ENCODE measurements at regions not wholly inside any gene's neighbourhood (a gene's known extent, or its start where the extent isn't known, plus 50 kb on each side); places are given as distances from the start of the nearest gene placed in this dataset.

DNA sequence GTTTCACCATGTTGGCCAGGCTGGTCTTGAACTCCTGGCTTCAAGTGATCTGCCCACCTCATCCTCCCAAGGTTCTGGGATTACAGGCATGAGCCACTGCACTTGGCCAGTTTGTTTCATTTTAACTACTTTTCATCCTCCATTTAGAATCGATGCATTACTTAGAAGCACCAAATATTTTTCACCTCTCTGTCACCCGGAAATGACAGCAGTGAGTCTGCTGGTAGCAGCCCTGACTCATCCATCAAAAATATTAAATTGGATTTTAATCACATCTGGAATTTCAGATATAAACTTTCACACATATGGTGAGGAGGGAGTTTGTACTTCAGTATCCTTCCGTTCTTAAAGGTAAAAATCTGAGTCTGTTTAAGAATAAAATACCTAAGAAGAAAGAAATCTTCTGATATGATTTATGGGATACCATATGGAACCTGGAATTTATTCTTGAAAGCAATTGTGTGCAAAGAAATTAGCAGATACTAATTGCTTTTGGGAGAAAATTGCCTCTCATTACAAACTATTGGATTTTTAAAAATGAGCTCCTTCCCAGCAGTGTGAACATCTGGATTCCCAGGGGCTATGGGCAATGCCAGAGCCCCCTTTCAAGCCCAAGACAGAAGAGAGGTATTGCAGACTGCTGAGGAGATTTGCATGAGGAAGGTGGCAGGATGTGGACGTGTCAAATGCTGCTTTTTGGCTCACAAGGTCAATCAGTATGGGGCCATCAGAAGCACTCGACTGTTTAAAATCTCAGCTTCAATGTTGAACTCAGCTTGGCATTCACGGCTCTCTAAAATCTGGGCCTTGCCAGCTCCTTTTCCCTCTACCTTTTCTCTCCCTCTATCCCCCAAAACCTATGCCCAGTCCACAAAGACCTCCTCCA lies 279.5 kb upstream of the SIX2 start:
- DNase-seq (ENCODE audit: extremely low read depth, low read depth), result no peak
- TF ChIP-seq, protein P1, sequence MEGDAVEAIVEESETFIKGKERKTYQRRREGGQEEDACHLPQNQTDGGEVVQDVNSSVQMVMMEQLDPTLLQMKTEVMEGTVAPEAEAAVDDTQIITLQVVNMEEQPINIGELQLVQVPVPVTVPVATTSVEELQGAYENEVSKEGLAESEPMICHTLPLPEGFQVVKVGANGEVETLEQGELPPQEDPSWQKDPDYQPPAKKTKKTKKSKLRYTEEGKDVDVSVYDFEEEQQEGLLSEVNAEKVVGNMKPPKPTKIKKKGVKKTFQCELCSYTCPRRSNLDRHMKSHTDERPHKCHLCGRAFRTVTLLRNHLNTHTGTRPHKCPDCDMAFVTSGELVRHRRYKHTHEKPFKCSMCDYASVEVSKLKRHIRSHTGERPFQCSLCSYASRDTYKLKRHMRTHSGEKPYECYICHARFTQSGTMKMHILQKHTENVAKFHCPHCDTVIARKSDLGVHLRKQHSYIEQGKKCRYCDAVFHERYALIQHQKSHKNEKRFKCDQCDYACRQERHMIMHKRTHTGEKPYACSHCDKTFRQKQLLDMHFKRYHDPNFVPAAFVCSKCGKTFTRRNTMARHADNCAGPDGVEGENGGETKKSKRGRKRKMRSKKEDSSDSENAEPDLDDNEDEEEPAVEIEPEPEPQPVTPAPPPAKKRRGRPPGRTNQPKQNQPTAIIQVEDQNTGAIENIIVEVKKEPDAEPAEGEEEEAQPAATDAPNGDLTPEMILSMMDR (IDR thresholded peaks at IDR 0.05; ENCODE audit: low read depth, low read length), result no peak

DNA sequence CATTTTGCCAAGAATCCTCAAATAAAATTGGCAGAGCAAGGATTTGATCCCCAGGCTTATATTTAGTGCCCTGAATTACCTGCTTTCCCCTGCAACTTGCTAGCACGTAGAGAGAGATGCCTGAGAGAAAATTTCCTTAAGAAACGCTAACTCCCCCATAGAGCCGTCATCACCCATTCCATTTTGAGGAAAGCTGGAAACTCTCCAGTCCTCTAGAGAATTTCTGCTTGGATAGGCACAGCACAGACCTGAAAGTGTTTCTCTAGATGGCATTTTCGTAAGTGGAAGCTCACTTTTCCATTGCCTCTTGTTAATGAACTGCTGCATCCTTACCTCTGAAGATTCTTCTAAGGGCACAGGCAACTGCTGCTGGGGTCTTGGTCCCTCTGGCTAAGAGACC lies 277.8 kb upstream of the SIX2 start:
- TF ChIP-seq, protein P1 (IDR thresholded peaks at IDR 0.05; ENCODE audit: low read depth, low read length), result no peak

DNA sequence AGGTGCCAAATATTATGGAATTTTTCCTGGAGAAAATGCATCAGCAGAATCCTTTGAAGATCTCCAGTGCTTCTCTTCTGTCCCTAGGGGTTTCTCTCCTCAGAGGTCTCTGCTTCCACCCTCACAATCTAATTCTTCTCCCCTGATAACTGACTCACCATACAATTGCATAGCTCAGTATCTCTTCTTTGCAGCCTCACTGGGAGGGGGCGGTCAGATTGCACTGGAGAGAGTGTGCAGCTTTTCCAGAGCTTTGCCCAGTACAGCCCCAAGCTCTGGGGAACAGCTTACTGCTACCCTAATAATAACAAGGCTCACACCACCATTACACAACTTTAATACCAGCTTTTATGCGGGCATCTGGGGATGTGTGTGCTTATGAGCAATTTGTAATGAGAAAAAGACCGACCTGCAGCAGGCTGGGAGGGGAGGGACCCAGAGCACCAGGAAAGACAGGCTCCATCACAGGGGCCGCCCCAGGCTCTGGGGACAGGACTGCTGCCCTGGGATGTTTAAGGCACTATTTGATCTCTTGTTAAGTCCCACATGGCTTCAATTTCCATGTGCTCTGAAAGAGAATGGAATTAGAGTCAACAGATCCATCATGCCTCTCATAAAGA lies 276.6 kb upstream of the SIX2 start:
- no peak for DNase-seq (ENCODE audit: extremely low read depth, low read depth)
- TF ChIP-seq, protein P1 (IDR thresholded peaks at IDR 0.05; ENCODE audit: low read depth, low read length), result no peak

More for the DNA sequence above, 277.8 kb upstream of the SIX2 start:
- DNase-seq (ENCODE audit: extremely low read depth, low read depth), result no peak

GRCh38 chr2:45285311-45285710 lies 276.1 kb upstream of the SIX2 start:
- DNase-seq (ENCODE audit: extremely low read depth, low read depth), result no peak
- TF ChIP-seq, protein P1 (IDR thresholded peaks at IDR 0.05; ENCODE audit: low read depth, low read length), result no peak

DNA sequence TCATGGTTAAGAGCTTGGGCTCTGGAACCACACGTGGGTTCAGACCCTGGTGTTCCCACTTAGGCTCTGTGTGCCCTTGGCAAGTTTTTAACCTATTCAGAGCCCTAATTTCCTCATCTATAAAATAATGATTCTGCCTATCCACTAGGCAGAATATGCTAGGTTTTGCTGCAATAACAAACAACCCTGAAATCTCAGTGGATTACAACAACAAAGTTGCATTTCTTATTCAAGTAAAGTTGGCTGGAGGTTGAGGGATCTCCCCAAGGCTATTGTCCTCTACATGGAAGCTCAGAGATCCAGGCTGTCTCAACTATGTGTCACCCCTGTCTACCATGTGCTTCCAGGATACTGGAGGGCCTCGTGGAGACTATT lies 275.4 kb upstream of the SIX2 start:
- no peak for DNase-seq (ENCODE audit: extremely low read depth, low read depth)
- TF ChIP-seq, protein P1 (IDR thresholded peaks at IDR 0.05; ENCODE audit: low read depth, low read length), result no peak

DNA sequence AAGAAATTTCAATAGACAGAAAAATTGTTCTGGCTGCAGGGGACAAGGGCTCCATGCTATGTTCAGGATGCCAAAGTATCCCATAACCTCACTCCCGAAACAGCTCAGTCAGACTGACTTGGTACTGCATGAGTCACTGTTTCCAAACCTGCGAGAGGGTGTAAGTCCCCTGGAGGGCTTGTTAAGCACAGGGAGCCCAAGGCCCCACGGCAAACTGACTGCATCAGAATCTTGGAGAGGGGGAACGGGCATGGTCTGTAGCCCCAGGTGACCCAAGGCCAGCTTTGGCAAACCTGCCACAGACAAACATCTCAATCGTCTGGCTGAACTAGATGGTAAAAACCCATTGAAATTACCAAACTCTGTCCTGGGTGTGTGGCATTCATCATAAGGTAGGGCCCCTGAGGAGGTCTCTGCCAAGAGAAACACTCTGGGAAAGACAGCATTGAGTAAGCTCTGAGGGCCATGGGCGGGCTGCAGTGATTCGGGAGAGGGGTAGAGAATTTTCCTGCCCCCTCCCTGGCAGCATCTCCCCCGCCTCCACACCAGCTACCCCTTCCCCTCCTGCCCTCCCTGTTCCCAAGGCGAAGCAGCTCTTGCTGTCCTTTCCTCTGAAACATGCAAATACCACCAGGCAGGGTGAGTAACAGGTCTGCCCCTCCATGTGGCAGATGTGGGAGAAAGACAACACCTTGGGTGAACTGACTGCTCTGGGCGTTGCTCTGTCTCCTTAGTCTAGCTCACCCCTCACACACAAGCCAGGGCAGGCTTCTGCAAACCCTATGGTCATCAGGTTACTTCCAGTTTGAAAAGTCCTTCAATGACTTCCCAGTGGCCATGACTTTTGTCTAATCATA lies 274.7 kb upstream of the SIX2 start:
- peak; percentile 25 for DNase-seq (ENCODE audit: extremely low read depth, low read depth)

More for the DNA sequence above, 274.7 kb upstream of the SIX2 start:
- TF ChIP-seq, protein P1 (IDR thresholded peaks at IDR 0.05; ENCODE audit: low read depth, low read length), result no peak
